SK-N-MC (cell line): ENCODE measurements at regions not wholly inside any gene's neighbourhood (a gene's known extent, or its start where the extent isn't known, plus 50 kb on each side); places are given as distances from the start of the nearest gene placed in this dataset.
"Not testable (repeated sequence)": the region's sequence is repeated elsewhere in the genome, so short reads cannot be mapped to it uniquely, and the experiment has no call there.

ENCODE experiments used
- DNase-seq: peaks from one replicate; pipeline ENCODE4 v3.0.0-alpha.2; 2011; ENCODE audit warnings: low read depth, low spot score
- H3K27ac ChIP-seq: fragments of 200-600 bp; sonication (generic); 2 replicates; pipeline ENCODE4 v1.5.1; 2016; ENCODE audit warnings: mixed run types
- H3K36me3 ChIP-seq: fragments of 200-600 bp; sonication (generic); 2 replicates; pipeline ENCODE4 v1.6.1; 2017; ENCODE audit warnings: antibody characterized with exemption, low read length, mixed read lengths; ENCODE audit not compliant: insufficient read depth
- H3K4me3 ChIP-seq: fragments of 200-600 bp; sonication (generic); 2 replicates; pipeline ENCODE4 v1.5.1; 2016
- H3K9ac ChIP-seq: fragments of 200-600 bp; sonication (generic); 2 replicates; pipeline ENCODE4 v1.8.0; 2017; ENCODE audit warnings: mixed run types, mixed read lengths; ENCODE audit not compliant: insufficient read length
- H3K9me3 ChIP-seq: fragments of 200-600 bp; sonication (generic); 2 replicates; pipeline ENCODE4 v1.6.1; 2017; ENCODE audit warnings: low read depth, mild to moderate bottlenecking, antibody characterized with exemption, low read length, moderate library complexity, mixed read lengths
- EZH2 ChIP-seq: fragments of 200-600 bp; sonication (generic); IDR thresholded peaks from one replicate; pipeline ENCODE4 v1.6.1; 2017; ENCODE audit warnings: antibody characterized with exemption
- FOXP2 ChIP-seq: optimal IDR thresholded peaks from 2 replicates; pipeline ENCODE3; 2011; ENCODE audit warnings: mild to moderate bottlenecking, moderate library complexity; ENCODE audit not compliant: insufficient read depth; ENCODE audit errors: extremely low read length, control extremely low read depth
- POLR2AphosphoS5 ChIP-seq: IDR thresholded peaks from 2 replicates; pipeline ENCODE4 v1.6.1; 2012; ENCODE audit warnings: mild to moderate bottlenecking, low read depth, low read length, borderline replicate concordance

- no peaks in the 10 kb centered on the region for H3K9me3 ChIP-seq
- no peak for DNase-seq
- H3K27ac ChIP-seq, result no peak overlapping the region
- H3K4me3 ChIP-seq, result no peak overlapping the region
- no peaks in the 10 kb centered on the region for H3K36me3 ChIP-seq
- H3K9ac ChIP-seq, result no peak overlapping the region
- TF ChIP-seq EZH2, result no peak
- TF ChIP-seq FOXP2, result no peak
- TF ChIP-seq POLR2AphosphoS5, result no peak
These were observed 478.0 kb downstream of the PID1 start for GRCh38 chr2:228793116-228793515.

DNA sequence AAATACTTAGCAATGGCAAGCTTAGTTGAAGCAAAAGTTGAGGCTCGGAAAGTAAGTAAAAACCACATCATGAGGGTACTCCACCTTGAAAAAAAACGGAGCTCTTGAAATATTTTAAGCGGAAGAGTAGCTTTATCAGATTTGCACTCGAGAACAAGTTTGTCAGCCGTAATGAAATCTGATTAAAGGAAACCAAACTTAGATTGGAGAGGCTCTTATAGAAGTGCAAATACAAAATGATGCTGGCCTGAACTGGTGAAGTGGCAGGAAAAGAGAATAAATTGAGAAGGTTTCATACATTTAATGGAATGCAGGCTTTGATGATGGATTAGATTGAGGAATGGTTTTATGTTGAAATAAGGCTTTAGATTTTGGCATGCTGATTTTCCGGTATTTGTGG is 484.2 kb downstream of the PID1 start:
- no peak for TF ChIP-seq EZH2
- TF ChIP-seq FOXP2, result no peak
- no peak for TF ChIP-seq POLR2AphosphoS5
- H3K27ac ChIP-seq, result no peak overlapping the region
- no peak overlapping the region for H3K9ac ChIP-seq
- no peaks in the 10 kb centered on the region for H3K36me3 ChIP-seq
- no peak overlapping the region for H3K4me3 ChIP-seq
- no peak for DNase-seq
- H3K9me3 ChIP-seq, result no peaks in the 10 kb centered on the region

DNA sequence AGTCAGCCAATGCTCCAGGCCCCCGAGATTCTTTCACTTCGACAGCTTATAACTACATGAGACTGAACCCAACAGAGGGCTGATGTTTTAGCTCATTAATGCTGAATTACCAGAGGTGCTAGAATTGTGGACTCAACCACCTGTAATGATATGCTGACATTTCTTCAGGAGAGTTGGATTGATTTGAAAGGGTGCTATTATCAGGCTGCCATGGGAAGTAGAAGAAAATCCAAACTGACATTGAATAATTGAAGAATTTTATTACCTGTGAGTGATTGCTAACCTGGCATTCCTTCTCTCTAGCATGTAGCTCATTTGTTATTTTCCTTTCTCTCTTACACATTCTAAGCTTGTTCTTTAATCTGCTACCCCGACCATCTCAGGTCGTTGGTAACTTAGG is 488.8 kb downstream of the PID1 start:
- no peaks in the 10 kb centered on the region for H3K36me3 ChIP-seq
- H3K9ac ChIP-seq, result no peak overlapping the region
- H3K9me3 ChIP-seq, result no peaks in the 10 kb centered on the region
- H3K4me3 ChIP-seq, result no peak overlapping the region
- no peak overlapping the region for H3K27ac ChIP-seq
- TF ChIP-seq POLR2AphosphoS5, result no peak
- no peak for TF ChIP-seq FOXP2
- no peak for TF ChIP-seq EZH2
- DNase-seq, result no peak

GRCh38 chr2:228777855-228778355 is 493.2 kb downstream of the PID1 start:
- Histone ChIP-seq H3K9me3 (no peaks in the 10 kb centered on the region), H3K36me3 (no peaks in the 10 kb centered on the region), H3K27ac (no peak overlapping the region), H3K9ac (no peak overlapping the region), H3K4me3 (no peak overlapping the region)
- TF ChIP-seq FOXP2 (no peak), EZH2 (no peak), POLR2AphosphoS5 (no peak)
- no peak for DNase-seq

DNA sequence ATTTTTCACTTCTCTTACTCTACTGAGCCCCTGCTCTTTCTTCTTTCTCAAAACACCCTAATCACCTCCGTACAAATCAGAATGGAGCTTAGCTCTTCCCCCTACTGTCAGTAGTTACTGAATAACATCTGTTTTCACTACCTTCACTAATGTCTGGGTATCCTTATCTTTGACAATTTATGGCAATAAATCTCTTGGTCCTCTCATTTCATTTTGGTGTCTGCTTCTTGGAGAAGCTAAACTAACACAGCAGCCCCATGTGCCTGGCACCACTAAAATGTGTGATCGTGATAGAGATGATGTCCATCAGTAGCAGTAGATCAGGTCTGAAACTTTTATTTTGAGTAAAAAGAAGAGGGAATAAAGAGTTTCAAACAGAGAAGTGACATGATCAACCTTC is 496.5 kb downstream of the PID1 start:
- Histone ChIP-seq H3K9me3 (no peaks in the 10 kb centered on the region), H3K27ac (no peak overlapping the region), H3K9ac (no peak overlapping the region), H3K4me3 (no peak overlapping the region), H3K36me3 (no peaks in the 10 kb centered on the region)
- no peak for DNase-seq
- TF ChIP-seq FOXP2, result no peak
- no peak for TF ChIP-seq EZH2
- no peak for TF ChIP-seq POLR2AphosphoS5

GRCh38 chr2:228771774-228772173 is 499.3 kb downstream of the PID1 start:
- Histone ChIP-seq H3K4me3 (no peak overlapping the region), H3K36me3 (no peaks in the 10 kb centered on the region), H3K27ac (no peak overlapping the region), H3K9ac (no peak overlapping the region), H3K9me3 (no peaks in the 10 kb centered on the region)
- no peak for DNase-seq
- TF ChIP-seq EZH2, result no peak
- no peak for TF ChIP-seq POLR2AphosphoS5
- no peak for TF ChIP-seq FOXP2

DNA sequence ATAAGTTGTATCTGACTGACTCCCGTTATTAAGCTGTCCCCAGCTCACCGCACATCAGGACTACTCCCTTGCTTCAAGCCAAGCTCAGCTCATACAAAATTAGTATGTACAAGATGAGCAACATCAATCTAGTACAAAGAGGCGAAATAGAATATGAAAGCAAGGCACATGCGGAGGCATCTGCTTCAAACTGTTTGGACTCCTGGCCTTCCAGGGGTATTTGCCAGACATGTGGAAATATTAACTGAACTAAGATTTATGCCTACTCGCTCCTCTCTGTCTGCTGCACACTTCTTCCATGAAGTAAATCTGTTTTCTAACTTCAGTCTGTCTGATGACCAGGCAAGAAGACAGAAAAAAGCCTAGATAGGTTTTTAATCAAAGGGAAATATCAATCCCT is 499.8 kb downstream of the PID1 start:
- Histone ChIP-seq H3K9me3 (no peaks in the 10 kb centered on the region), H3K9ac (no peak overlapping the region), H3K27ac (no peak overlapping the region), H3K4me3 (no peak overlapping the region), H3K36me3 (no peaks in the 10 kb centered on the region)
- TF ChIP-seq POLR2AphosphoS5 (no peak), EZH2 (no peak), FOXP2 (no peak)
- DNase-seq, result no peak

GRCh38 chr2:228768818-228769217 is 502.3 kb downstream of the PID1 start:
- DNase-seq, result peak; percentile 20
- Histone ChIP-seq H3K27ac (no peak overlapping the region), H3K4me3 (no peak overlapping the region), H3K9ac (no peak overlapping the region), H3K36me3 (no peaks in the 10 kb centered on the region), H3K9me3 (no peaks in the 10 kb centered on the region)
- TF ChIP-seq FOXP2 (no peak), POLR2AphosphoS5 (no peak), EZH2 (no peak)

DNA sequence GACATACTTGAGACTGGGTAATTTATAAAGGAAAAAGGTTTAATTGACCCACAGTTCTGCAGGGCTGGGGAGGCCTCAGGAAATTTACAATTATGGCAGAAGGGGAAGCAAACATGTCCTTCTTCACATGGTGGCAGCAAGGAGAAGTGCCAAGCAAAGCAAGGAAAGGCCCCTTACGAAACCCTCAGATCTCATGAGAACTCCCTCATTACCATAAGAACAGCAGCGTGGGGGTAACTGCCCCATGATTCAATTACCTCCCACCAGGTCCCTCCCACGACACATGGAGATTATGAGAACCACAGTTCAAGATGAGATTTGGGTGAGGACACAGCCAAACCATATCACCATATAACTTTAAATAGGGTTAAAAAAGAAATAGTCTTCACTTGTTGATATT is 502.9 kb downstream of the PID1 start:
- DNase-seq, H3K36me3 ChIP-seq, H3K27ac ChIP-seq, H3K4me3 ChIP-seq, H3K9me3 ChIP-seq, H3K9ac ChIP-seq: not testable (repeated sequence)

GRCh38 chr2:228767196-228767595 is 503.9 kb downstream of the PID1 start:
- H3K36me3 ChIP-seq, result no peaks in the 10 kb centered on the region
- DNase-seq, result no peak
- H3K4me3 ChIP-seq, result no peak overlapping the region
- H3K9me3 ChIP-seq, result no peaks in the 10 kb centered on the region
- no peak overlapping the region for H3K9ac ChIP-seq
- TF ChIP-seq EZH2 (no peak), POLR2AphosphoS5 (no peak), FOXP2 (no peak)
- no peak overlapping the region for H3K27ac ChIP-seq
